Nephron (organoid): ENCODE measurements at regions not wholly inside any gene's neighbourhood (a gene's known extent, or its start where the extent isn't known, plus 50 kb on each side); places are given as distances from the start of the nearest gene placed in this dataset.
"Not testable (repeated sequence)": the region's sequence is repeated elsewhere in the genome, so short reads cannot be mapped to it uniquely, and the experiment has no call there.

Source experiments
- H3K27ac Mint-ChIP-seq, 3 experiments: 2 replicates each; pipeline ENCODE4 v1.8.0; 2020; ENCODE audit warnings: mixed read lengths in 3 of 3, mild to moderate bottlenecking in 2 of 3, moderate library complexity in 1 of 3
- H3K27me3 Mint-ChIP-seq: 2 replicates; pipeline ENCODE4 v1.8.0; 2021; ENCODE audit warnings: low read depth, mild to moderate bottlenecking, moderate library complexity, mixed read lengths
- H3K36me3 Mint-ChIP-seq: 2 replicates; pipeline ENCODE4 v1.8.0; 2020; ENCODE audit warnings: low read depth, mixed read lengths
- H3K4me1 Mint-ChIP-seq: 2 replicates; pipeline ENCODE4 v1.8.0; 2020; ENCODE audit warnings: mixed read lengths
- H3K4me3 Mint-ChIP-seq, 3 experiments: 2 replicates each; pipeline ENCODE4 v1.8.0; 2020; ENCODE audit warnings: mild to moderate bottlenecking in 3 of 3, mixed read lengths in 3 of 3, moderate library complexity in 2 of 3
- H3K9me3 Mint-ChIP-seq: 2 replicates; pipeline ENCODE4 v1.8.0; 2020; ENCODE audit warnings: mixed read lengths
- CTCF ChIP-seq, 3 experiments: fragments of 200-600 bp; sonication (generic); IDR thresholded peaks; one replicate each; pipeline ENCODE4 v1.5.0; 2021; ENCODE audit warnings: antibody characterized with exemption in 3 of 3; ENCODE audit not compliant: unreplicated experiment in 3 of 3

- no peak overlapping the region for H3K4me3 Mint-ChIP-seq
- no peak overlapping the region for H3K27ac Mint-ChIP-seq
- no peaks in the 10 kb centered on the region for H3K4me1 Mint-ChIP-seq
- H3K36me3 Mint-ChIP-seq: no peaks in the 10 kb centered on the region
- peaks cover 14% of the 10 kb centered on the region for H3K9me3 Mint-ChIP-seq
- no peak for TF ChIP-seq CTCF (IDR thresholded peaks at IDR 0.05; ENCODE audit: unreplicated experiment in 3 of 3)
- H3K27me3 Mint-ChIP-seq: no peaks in the 10 kb centered on the region
Observed at GRCh38 chr13:83086948-83087347, 795.3 kb downstream of the SLITRK1 start.

- no peak overlapping the region for H3K27ac Mint-ChIP-seq
- H3K36me3 Mint-ChIP-seq: no peaks in the 10 kb centered on the region
- TF ChIP-seq CTCF (IDR thresholded peaks at IDR 0.05; ENCODE audit: unreplicated experiment in 3 of 3): no peak
- H3K27me3 Mint-ChIP-seq: no peaks in the 10 kb centered on the region
- peaks cover 12% of the 10 kb centered on the region for H3K9me3 Mint-ChIP-seq
- H3K4me3 Mint-ChIP-seq: no peak overlapping the region
- no peaks in the 10 kb centered on the region for H3K4me1 Mint-ChIP-seq
Observed at GRCh38 chr13:83086088-83086487, 796.2 kb downstream of the SLITRK1 start.

- no peak for TF ChIP-seq CTCF (IDR thresholded peaks at IDR 0.05; ENCODE audit: unreplicated experiment in 3 of 3)
- H3K4me1 Mint-ChIP-seq: no peaks in the 10 kb centered on the region
- no peak overlapping the region for H3K4me3 Mint-ChIP-seq
Observed at GRCh38 chr13:83085186-83085900, 796.9 kb downstream of the SLITRK1 start.

GRCh38 chr13:83077499-83077898 lies 804.8 kb downstream of the SLITRK1 start:
- no peak for TF ChIP-seq CTCF (IDR thresholded peaks at IDR 0.05; ENCODE audit: unreplicated experiment in 3 of 3)
- Mint-ChIP-seq H3K4me3 (no peak overlapping the region), H3K36me3 (no peaks in the 10 kb centered on the region), H3K9me3 (peaks cover 7% of the 10 kb centered on the region), H3K27ac (no peak overlapping the region), H3K27me3 (no peaks in the 10 kb centered on the region), H3K4me1 (no peaks in the 10 kb centered on the region)

More at GRCh38 chr13:83085186-83085900, 796.9 kb downstream of the SLITRK1 start:
- Mint-ChIP-seq H3K9me3 (peaks cover 10% of the 10 kb centered on the region), H3K27ac (no peak overlapping the region), H3K36me3 (no peaks in the 10 kb centered on the region), H3K27me3 (no peaks in the 10 kb centered on the region)

GRCh38 chr13:83073930-83074329 lies 808.3 kb downstream of the SLITRK1 start:
- not testable (repeated sequence) for H3K4me1 Mint-ChIP-seq, H3K4me3 Mint-ChIP-seq, H3K27me3 Mint-ChIP-seq, H3K27ac Mint-ChIP-seq, H3K9me3 Mint-ChIP-seq, H3K36me3 Mint-ChIP-seq

GRCh38 chr13:83065108-83065507 lies 817.2 kb downstream of the SLITRK1 start:
- no peak for TF ChIP-seq CTCF (IDR thresholded peaks at IDR 0.05; ENCODE audit: unreplicated experiment in 3 of 3)
- no peaks in the 10 kb centered on the region for H3K9me3 Mint-ChIP-seq
- peaks cover 8% of the 10 kb centered on the region for H3K4me1 Mint-ChIP-seq
- no peaks in the 10 kb centered on the region for H3K36me3 Mint-ChIP-seq
- H3K27ac Mint-ChIP-seq: no peak overlapping the region
- H3K27me3 Mint-ChIP-seq: no peaks in the 10 kb centered on the region
- no peak overlapping the region for H3K4me3 Mint-ChIP-seq
